HL-60 (cell line): ENCODE measurements at regions not wholly inside any gene's neighbourhood (a gene's known extent, or its start where the extent isn't known, plus 50 kb on each side); places are given as distances from the start of the nearest gene placed in this dataset.

ENCODE experiments used
- GABPA ChIP-seq: IDR thresholded peaks from 2 replicates; pipeline ENCODE4 v1.6.1; 2012; ENCODE audit warnings: low read depth
- POLR2AphosphoS5 ChIP-seq: IDR thresholded peaks from 2 replicates; pipeline ENCODE4 v1.6.1; 2012; ENCODE audit warnings: low read depth
- SPI1 ChIP-seq: IDR thresholded peaks from 2 replicates; pipeline ENCODE4 v1.6.1; 2012; ENCODE audit warnings: low read depth, mild to moderate bottlenecking, borderline replicate concordance
- TF ChIP-seq, protein P1 (sequence below): IDR thresholded peaks from one replicate; pipeline ENCODE4 v1.5.1; 2011; ENCODE audit warnings: low read length, control low read depth, inconsistent platforms; ENCODE audit not compliant: insufficient read depth
- TF ChIP-seq, protein P2 (sequence below): IDR thresholded peaks from 2 replicates; pipeline ENCODE4 v1.6.1; 2012; ENCODE audit warnings: low read depth; ENCODE audit not compliant: insufficient replicate concordance

GRCh38 chr4:114225436-114225835, 246.0 kb upstream of the ARSJ start:
- TF ChIP-seq POLR2AphosphoS5: no peak
- TF ChIP-seq, protein P1, sequence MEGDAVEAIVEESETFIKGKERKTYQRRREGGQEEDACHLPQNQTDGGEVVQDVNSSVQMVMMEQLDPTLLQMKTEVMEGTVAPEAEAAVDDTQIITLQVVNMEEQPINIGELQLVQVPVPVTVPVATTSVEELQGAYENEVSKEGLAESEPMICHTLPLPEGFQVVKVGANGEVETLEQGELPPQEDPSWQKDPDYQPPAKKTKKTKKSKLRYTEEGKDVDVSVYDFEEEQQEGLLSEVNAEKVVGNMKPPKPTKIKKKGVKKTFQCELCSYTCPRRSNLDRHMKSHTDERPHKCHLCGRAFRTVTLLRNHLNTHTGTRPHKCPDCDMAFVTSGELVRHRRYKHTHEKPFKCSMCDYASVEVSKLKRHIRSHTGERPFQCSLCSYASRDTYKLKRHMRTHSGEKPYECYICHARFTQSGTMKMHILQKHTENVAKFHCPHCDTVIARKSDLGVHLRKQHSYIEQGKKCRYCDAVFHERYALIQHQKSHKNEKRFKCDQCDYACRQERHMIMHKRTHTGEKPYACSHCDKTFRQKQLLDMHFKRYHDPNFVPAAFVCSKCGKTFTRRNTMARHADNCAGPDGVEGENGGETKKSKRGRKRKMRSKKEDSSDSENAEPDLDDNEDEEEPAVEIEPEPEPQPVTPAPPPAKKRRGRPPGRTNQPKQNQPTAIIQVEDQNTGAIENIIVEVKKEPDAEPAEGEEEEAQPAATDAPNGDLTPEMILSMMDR: no peak
- TF ChIP-seq, protein P2, sequence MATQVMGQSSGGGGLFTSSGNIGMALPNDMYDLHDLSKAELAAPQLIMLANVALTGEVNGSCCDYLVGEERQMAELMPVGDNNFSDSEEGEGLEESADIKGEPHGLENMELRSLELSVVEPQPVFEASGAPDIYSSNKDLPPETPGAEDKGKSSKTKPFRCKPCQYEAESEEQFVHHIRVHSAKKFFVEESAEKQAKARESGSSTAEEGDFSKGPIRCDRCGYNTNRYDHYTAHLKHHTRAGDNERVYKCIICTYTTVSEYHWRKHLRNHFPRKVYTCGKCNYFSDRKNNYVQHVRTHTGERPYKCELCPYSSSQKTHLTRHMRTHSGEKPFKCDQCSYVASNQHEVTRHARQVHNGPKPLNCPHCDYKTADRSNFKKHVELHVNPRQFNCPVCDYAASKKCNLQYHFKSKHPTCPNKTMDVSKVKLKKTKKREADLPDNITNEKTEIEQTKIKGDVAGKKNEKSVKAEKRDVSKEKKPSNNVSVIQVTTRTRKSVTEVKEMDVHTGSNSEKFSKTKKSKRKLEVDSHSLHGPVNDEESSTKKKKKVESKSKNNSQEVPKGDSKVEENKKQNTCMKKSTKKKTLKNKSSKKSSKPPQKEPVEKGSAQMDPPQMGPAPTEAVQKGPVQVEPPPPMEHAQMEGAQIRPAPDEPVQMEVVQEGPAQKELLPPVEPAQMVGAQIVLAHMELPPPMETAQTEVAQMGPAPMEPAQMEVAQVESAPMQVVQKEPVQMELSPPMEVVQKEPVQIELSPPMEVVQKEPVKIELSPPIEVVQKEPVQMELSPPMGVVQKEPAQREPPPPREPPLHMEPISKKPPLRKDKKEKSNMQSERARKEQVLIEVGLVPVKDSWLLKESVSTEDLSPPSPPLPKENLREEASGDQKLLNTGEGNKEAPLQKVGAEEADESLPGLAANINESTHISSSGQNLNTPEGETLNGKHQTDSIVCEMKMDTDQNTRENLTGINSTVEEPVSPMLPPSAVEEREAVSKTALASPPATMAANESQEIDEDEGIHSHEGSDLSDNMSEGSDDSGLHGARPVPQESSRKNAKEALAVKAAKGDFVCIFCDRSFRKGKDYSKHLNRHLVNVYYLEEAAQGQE: no peak
- TF ChIP-seq GABPA: no peak
- no peak for TF ChIP-seq SPI1
